ENCODE measurements at regions not wholly inside any gene's neighbourhood (a gene's known extent, or its start where the extent isn't known, plus 50 kb on each side); places are given as distances from the start of the nearest gene placed in this dataset.

DNA sequence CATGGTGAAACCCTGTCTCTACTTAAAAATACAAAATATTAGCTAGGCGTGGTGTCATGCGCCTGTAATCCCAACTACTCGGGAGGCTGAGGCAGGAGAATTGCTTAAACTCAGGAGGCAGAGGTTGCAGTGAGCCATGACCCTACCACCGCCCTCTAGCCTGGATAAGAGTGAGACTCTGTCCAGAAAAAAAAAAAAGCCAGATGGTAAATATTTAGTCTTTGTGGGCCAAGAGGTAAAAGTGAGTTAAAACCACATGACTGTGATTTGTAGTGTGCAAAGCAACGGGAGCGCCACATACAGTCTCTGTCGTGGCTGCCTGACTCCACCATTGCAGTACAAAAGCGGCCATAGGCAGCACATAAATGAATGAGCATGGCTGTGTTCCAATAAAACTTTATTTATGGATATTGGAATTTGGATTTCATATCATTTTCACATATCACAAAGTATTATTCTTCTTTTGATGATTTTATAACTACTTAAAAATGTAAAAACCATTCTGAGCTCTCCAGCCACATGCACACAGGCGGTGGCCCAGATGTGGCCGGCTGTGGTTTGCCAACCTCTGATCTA, 51.8 kb upstream of the CASZ1 start:
- no peak for DNase-seq (ENCODE audit: low read depth in 3 of 3)

DNA sequence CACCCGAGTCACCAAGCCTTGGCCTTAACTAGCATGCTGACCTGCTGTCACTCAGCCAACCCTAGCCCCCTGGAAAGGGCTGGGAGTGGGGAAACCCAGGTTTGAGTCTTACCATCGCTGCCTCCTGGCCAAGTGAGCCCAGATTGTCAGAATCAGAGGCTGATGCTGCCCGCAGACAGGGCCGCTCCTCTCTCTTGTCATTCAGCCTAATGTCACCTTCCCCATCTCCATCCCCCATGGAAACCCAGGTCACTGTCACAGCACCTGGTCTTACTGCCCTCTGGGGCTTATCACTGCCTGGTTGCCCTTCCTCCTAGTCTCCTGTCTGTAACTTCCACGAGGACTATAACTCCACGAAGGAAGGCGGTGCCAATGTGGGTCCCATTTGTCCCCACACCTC, 53.6 kb upstream of the CASZ1 start:
- no peak for DNase-seq (ENCODE audit: low read depth in 3 of 3)

DNA sequence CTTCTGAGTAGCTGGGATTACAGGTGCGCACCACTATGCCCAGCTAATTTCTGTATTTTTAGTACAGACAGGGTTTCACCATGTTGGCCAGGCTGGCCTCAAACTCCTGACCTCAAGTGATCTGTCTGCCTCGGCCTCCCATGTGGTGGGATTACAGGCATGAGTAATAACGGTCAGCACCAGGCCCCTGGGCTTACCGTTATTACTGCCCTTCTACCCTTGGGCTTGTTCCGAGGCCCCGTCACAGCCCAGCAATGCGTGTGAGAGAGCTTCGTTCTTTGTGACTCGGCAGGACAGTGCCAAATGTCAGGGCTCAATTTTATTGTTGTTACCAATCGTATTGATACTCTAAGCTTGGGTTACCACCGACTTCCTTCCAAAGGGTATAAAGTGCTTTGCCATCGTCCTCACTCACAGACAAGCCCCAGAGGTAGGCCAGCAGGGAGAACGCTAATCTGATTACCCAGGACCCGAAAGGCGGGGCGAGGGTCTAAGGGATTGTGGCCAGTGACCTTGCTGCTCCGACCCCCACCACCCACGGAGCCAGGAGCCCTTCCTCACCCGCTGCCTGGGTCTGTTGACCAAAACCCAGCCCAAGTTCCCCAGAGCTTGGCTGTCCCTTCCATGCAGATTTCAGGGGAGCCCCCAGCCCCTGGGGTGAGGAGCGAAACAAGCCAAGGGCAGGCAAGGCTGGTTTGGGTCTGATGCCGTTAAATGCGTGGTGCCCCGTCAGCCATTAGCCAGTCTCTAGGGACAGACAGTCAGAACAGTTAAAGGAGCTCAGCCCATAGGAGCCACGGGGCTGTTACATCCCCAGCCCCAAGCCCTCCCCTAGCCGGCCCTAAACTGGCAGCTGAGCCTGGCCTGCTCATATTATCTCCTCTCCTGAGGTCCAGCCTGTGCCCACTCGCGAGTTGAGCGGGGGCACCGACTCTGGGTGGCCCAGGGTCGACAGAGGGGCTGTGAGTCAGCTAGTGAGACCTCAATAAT, 54.9 kb upstream of the CASZ1 start:
- DNase-seq (ENCODE audit: low read depth in 3 of 3) = no peak

DNA sequence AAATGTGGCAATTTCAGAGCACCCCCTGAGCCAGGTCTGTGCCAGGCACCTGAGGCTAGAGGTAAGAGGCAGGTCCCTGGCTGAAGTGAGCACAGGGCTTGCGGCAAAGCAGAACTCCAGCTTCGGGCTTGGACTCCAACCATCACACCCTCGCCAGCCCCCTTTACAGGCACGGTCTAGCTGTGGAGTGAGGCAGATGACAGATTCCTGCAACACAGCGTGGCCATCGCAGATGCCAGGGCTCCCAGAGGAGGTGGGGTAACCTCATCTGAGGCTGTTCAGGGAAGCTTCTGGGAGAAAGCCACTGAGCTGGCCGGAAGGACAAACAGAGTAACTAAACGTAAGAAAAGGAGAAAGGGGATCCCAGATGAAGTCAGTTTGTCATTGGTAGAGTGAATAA, 55.6 kb upstream of the CASZ1 start:
- DNase-seq (ENCODE audit: low read depth in 3 of 3) = no peak

DNA sequence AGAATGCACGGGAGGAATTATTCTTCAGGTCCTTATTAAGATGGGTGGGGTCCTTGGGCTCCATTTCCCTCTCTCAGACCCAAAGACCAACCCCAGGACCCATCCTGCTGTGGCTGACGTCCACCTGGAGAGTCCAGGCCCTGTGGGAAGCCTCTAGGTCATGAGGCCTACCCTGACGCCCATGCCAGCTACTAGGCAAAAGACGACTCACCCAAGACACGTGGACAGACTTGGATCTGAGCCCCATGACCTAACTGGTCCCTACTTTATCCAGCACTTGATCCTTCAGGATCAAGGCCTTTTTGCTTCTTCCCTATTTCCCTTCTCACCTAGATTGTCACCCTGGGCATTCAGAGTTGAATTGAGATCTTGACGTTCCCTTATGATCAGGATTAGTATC, 56.0 kb upstream of the CASZ1 start:
- no peak for DNase-seq (ENCODE audit: low read depth in 3 of 3)

DNA sequence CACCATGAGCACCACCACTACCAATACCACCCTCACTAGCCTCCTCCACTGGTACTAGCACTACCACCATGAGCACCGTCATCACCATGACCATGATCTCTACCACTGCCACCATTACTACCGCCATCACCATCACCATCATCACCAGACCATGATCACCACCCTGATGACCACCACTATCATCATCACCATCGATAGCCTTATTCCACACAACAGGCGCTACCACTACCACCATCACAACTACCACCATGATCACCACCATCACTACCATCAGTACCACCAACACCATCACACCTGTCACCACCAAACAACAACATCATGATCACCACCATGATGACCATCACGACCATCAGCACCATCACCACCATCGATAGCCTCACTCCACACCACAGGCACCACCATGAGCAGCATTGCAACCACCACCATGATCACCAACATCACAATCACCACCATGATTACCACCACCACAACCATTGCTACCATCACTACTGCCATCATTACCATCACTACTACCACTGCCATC, 56.6 kb upstream of the CASZ1 start:
- DNase-seq (ENCODE audit: low read depth in 3 of 3) = no peak

DNA sequence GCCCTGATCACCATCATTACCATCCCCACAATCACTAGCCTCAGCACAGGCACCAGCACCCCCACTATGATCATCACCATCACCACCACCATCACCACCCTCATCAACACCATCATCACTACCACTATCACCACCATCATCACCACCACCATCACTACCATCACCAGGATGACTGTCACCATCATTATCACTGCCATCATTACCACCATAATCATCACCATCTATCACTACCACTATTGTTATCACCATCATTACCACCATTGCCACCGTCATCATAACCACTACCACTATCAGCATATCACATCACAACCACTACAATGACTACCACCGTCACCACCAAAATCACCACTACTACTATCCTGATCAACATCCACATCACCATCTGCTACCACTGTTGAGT, 57.3 kb upstream of the CASZ1 start:
- DNase-seq (ENCODE audit: low read depth in 3 of 3) = no peak

DNA sequence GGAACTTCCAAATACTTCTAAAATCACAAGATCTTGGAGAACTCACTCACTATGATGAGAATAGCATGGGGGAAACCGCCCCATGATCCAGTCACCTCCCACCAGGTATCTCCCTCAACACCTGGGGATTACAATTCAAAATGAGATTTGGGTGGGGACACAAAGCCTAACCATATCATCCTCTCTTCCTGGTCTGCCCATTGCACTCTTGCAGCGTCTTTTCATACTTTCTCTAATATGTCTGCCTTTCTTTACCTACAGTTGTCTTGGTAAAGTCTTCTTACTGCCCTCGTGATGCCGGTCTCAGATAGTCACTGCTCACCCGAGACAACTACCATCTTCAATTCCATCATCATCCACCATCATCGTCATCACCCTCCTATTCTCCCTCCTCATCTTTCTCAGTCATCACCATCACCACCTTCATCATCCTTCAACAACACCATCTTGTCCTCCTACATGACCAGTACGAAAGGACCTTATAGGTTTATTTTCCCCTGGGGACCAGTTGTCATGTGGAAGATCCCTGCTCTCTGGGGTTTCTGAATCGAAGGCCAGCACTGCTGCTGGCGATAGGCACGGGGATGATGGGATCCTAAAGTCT, 58.5 kb upstream of the CASZ1 start:
- no peak for DNase-seq (ENCODE audit: low read depth in 3 of 3)

DNA sequence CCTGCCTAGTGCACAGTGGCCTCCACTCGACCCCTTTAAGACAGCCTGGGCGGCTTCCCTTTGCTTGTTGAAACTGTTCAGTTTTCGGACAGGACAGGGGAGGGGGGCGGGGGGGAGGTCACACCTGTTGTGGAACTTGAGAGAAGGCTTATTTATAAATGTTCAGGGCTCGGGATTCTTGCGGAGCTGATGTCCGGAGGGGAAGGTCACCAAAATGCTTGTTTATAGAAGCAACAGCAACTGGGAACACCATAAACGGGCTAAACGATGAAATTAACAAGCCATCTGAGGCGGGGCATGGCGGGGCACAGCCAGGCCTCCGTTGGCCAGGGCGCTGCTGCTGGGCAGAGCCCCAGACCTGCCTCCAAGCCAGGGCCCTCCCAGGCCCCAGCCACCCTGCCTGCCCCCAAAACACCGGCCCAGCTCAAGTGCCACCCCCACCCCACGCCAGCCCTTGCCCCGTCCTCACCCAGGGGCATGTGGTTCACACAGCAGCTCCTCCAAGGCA, 59.8 kb upstream of the CASZ1 start:
- no peak for DNase-seq (ENCODE audit: low read depth in 3 of 3)

DNA sequence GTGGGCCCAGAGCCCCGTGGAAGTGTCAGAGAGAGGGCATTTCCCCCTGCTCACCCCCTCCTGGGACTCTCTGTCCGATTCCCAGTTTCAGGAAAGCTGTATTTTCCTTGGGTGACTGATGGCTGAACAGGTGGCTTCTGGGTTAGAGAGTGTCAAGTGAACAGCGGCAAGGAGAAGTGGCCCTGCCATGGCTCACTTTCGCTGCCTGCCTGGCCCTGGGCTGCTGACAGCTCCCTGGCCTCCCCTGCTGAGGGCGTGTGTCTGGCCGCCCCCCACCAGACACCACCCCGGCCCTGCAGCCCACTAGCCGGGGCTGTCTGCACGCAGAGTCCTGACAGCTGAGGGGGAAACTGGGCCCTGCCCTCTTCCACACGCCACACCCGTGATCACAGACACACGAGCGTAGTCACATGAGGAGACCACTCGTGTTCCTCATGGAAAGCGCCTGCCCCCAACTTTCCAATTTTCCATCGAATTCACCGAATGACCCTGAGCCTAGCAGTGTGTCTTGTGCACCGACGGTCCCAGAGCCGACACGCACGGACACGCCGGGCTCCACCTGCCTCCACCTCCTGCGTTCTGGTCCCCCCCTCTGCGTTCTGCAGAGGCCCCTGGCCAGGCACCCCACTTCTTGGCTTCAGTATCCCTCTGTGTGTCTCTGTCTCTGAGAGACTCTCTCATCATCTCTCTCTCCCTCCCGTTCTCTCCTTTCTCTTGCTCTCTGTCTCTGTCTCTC, 60.6 kb upstream of the CASZ1 start:
- no peak for DNase-seq (ENCODE audit: low read depth in 3 of 3)

DNA sequence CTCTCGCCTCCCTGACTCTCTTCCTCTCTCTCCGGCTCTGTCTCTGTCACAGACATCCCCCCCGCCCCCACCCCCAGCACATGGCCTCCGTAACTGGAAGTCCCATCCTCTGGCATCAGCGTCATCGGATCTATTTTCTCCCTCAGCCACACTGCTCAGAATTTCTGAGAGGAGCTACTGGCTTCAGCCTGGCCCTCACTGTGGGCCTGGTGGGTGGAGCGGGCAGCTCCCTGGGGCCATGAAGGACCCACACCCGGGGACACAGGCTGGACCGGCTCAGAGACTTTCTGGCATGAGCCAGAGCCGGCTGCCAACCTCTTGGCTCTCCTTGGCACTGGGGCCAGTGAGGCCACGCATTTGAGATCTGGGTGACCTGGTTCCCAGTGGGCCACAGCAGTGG, 61.2 kb upstream of the CASZ1 start:
- no peak for DNase-seq (ENCODE audit: low read depth in 3 of 3)

DNA sequence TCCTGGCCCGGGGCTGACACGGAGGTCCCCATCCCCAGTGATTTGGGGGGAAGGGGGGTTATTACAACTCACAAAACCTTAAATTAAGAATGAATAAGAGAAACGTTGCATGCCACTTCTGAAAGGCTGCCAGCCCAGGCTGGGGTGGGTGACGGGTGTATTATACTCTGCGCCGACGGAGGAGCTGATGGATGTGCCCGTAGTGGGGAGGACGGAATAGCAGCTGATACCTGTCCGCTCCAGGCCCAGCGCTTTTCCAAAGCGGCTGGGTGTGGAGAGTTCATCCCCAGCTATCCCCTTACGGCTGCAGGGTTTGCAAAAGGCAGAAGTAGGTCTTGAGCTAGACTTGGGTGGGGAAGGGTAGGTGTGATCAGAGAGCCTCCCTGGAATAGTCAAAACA, 63.8 kb upstream of the CASZ1 start:
- no peak for DNase-seq (ENCODE audit: low read depth in 3 of 3)

DNA sequence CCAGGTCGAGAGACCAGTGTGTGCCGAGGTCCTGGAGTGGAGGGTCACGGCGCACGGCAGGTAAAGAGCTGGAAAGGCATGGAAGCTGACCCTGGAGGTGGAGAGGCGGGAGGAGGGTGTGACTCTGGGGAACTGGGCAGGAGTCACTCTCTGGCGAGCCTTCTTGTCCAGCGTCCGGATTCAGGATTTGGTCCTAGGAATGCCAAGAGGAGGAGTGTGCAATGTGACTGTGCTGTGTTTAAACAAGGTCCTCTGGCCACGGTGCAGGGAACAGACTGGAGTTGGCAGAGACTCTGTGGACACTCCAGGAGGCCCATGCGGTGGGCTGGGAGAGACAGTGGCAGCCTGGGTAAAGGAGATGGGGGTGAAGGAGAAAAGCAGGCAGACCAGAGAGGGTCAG, 64.2 kb upstream of the CASZ1 start:
- no peak for DNase-seq (ENCODE audit: low read depth in 3 of 3)

DNA sequence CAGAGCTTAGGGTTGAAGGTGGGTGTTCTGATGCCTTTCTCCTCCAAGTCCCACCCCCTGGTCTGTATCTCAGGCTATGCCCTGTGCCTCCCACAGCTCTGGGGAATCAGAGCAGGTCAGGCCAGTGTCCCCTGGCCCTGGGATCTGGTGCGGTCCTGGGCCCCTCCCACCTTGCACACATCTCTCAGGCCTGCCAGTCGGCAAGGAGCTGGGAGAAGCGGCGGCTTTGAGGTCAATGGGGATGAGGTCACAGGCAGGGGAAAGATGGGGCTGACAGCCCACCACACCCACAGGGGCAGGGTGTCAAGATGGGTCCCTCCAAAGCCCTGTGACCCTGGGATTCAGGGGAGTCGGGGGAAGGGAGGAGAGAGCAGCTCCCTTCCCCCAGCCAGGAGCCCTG, 65.4 kb upstream of the CASZ1 start:
- no peak for DNase-seq (ENCODE audit: low read depth in 3 of 3)

DNA sequence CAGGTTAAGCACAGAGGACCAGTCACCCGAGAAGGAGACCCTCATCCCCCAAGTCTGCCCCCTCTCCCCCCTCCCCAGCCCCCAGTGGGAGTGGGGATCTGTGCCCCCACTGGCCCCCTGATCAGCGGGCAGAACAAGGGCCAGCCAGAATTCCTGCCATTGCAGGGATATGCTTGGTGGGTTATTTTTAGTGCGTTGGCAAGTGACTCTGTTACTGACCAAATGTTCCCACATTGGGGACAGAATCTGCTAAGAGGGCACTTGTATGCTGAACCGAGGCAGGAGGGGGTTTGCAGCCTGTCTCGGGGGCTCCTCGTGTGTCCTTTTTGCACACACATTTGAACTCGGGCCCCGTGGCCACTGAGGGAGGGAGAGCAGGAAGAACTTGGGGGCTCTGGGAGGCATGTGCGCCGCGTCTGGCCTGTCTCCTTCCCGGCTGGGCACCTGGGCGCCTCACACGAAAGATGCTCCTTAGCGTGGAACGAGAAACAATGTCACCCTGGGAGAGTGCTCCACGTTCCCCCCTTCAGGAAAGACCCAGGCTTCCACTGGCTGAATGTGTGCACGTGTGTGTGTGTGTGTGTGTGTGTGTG, 66.4 kb upstream of the CASZ1 start:
- no peak for DNase-seq (ENCODE audit: low read depth in 3 of 3)

DNA sequence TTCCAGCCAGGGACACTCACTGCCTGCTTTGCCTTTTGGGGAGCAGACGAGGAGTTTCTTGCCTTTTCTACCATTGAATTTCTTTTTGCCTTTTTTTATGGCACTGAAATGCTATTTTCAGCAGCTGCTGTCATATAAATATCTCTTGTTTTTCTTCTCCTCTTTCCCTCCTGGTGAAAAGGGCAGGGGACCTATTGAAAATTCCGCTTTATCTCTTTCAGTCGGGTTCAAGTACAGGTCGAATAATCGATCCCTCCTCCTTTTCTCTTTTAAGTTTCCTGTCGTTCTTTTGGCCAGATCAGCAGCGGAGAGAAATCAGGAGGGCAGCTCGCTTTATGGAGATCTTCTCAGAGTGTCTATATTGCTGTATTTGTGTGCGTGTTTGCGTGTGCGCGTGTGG, 67.4 kb upstream of the CASZ1 start:
- no peak for DNase-seq (ENCODE audit: low read depth in 3 of 3)

DNA sequence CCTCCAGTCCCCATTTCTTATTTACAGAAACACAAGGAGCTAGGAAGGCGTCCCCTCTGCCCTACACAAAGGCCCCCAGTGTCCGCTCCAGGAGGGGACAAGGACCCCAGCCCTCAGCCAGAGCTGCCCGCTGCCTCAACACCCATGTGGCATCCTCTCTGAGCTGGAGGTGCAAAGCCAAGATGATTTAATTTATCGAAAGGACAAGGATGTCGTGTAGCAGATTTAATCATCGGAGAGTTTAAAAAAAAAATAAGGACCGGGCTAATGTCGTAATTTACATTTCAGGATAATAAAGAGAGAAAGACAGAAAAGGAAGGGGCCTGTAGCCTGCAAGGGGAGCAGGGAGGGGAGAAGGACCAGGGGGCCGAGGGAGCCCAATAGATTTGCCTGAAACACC, 68.3 kb upstream of the CASZ1 start:
- DNase-seq (ENCODE audit: low read depth in 3 of 3) = no peak

DNA sequence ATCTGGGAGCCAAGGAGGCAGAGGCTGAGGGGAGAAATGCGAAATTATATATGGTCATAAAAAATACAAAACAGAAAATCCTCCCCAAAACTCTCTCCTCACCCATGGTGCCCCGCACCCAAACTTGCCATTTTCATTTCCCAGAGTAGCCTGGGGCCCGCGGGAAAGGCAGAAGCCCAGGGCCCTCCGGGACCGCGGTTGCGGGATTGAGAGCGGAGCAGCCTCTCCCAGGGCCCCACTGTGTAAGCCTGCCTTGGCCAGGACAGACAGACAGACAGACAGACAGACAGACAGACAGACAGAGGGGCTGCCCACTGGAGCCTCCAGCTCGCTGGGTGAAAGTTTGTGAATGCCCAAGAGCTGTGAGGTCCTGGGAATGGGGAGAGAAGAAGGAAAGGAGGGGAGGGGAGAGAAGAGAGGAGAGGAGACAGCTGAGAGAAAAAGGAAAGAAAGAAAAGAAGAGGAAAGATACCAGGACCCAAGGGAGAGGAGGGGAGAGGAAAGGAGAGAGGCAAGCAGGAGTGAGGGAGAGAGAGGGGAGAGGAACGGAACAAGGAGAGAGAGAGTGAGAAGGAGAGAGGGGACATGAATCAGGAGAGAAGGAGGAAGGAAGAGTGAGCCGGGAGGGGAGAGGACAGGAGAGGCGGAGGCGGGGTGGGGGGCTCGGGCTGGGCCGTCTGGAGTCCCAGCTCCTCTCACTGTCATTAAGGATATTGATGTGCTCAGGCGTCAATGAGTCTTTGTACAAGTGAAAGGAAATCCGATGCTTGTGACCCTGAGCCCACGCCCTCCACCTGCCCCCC, 69.3 kb upstream of the CASZ1 start:
- DNase-seq (ENCODE audit: low read depth in 3 of 3) = no peak

DNA sequence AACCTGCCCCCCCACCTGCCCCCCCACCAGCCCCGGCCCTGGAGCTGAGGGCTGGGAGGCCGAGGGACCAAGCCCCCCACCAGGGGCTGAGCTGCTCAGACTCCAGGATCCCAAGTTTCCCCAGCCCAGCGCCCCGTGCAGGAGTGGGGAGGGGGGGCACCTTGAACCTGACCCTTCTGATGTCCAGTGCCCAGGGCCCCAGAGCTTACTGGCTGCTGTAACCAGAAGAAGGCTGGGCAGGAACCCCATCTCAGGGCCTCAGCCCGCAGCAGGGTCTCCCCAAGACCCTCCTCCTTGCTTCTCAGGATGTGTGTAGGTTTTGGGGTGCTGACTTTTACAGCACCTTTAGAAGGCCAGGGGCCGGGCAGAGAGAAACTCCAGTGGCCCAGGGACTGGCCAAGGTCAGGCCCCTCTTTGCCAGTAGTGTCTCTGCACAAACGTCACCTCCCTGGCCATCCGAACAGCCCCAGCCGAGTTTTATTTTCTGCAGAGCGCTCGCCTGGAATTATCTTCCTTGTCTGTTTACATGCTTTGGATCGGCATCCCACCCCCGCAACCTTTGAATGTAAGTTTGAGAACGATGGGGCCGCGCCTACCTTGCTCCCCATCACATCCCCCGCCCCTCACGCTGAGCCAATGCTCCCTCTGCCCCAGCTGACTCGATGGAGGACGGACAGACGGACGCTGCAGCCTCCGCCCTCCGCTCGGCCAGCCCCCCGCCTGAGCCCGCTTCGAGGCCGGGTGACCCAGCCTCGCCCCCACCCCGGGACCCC, 70.1 kb upstream of the CASZ1 start:
- peak in 1 of 3 experiments; percentile 5 for DNase-seq (ENCODE audit: low read depth in 3 of 3)
